H7 (cell line): ENCODE measurements at regions not wholly inside any gene's neighbourhood (a gene's known extent, or its start where the extent isn't known, plus 50 kb on each side); places are given as distances from the start of the nearest gene placed in this dataset.

Experiments used
- DNase-seq: peaks from one replicate; pipeline ENCODE4 v3.0.0; 2012
- H3K27me3 ChIP-seq: 2 replicates; pipeline ENCODE4 v1.6.0; 2011; ENCODE audit warnings: mild to moderate bottlenecking, low read length; ENCODE audit not compliant: control insufficient read depth, insufficient read depth
- H3K36me3 ChIP-seq: replicated peaks from 2 replicates; pipeline ENCODE4 v1.5.1; 2011; ENCODE audit warnings: low read length; ENCODE audit not compliant: control insufficient read depth, insufficient read depth
- H3K4me3 ChIP-seq: 2 replicates; pipeline ENCODE4 v1.5.1; 2011; ENCODE audit warnings: low read depth, mild to moderate bottlenecking, control low read depth, low read length, moderate library complexity; ENCODE audit not compliant: insufficient read depth

GRCh38 chr11:131279654-131280384 is 90.6 kb upstream of the NTM start:
- Histone ChIP-seq H3K27me3 (no peaks in the 10 kb centered on the region), H3K4me3 (no peak overlapping the region), H3K36me3 (0 out of 2 replicates have a peak, but pooled peaks cover 1% of the 10 kb centered on the region)
- DNase-seq = no peak

- 0 out of 2 replicates have a peak, but pooled peaks cover 1% of the 10 kb centered on the region for H3K36me3 ChIP-seq
- H3K27me3 ChIP-seq = no peaks in the 10 kb centered on the region
- H3K4me3 ChIP-seq = no peak overlapping the region
- no peak for DNase-seq
Measured at GRCh38 chr11:131281316-131281715, 89.1 kb upstream of the NTM start.

- no peaks in the 10 kb centered on the region for H3K27me3 ChIP-seq
- H3K4me3 ChIP-seq = no peak overlapping the region
- 0 out of 2 replicates have a peak, but pooled peaks cover 1% of the 10 kb centered on the region for H3K36me3 ChIP-seq
- no peak for DNase-seq
Measured at GRCh38 chr11:131284041-131284440, 86.4 kb upstream of the NTM start.

GRCh38 chr11:131288521-131289091 is 81.8 kb upstream of the NTM start:
- H3K27me3 ChIP-seq = no peaks in the 10 kb centered on the region
- no peak for DNase-seq

GRCh38 chr11:131290185-131290584 is 80.2 kb upstream of the NTM start:
- Histone ChIP-seq H3K36me3 (no peaks in the 10 kb centered on the region; the same call in 1 of the 2 replicates), H3K4me3 (no peak overlapping the region), H3K27me3 (no peaks in the 10 kb centered on the region)
- DNase-seq = no peak

More at GRCh38 chr11:131288521-131289091, 81.8 kb upstream of the NTM start:
- Histone ChIP-seq H3K36me3 (no peaks in the 10 kb centered on the region; the same call in 1 of the 2 replicates), H3K4me3 (no peak overlapping the region)

- no peaks in the 10 kb centered on the region for H3K27me3 ChIP-seq
Measured at GRCh38 chr11:131295986-131296385, 74.4 kb upstream of the NTM start.

GRCh38 chr11:131297441-131297840 is 73.0 kb upstream of the NTM start:
- peaks cover 2% of the 10 kb centered on the region for H3K36me3 ChIP-seq
- no peaks in the 10 kb centered on the region for H3K27me3 ChIP-seq
- DNase-seq = peak; percentile 18
- no peak overlapping the region for H3K4me3 ChIP-seq

More at GRCh38 chr11:131295986-131296385, 74.4 kb upstream of the NTM start:
- Histone ChIP-seq H3K4me3 (no peak overlapping the region), H3K36me3 (peaks cover 2% of the 10 kb centered on the region)
- DNase-seq = no peak

- Histone ChIP-seq H3K4me3 (no peak overlapping the region), H3K27me3 (no peaks in the 10 kb centered on the region), H3K36me3 (peaks cover 2% of the 10 kb centered on the region)
- DNase-seq = no peak
Measured at GRCh38 chr11:131299598-131300438, 70.6 kb upstream of the NTM start.

GRCh38 chr11:131300439-131300717 is 70.0 kb upstream of the NTM start:
- Histone ChIP-seq H3K27me3 (no peaks in the 10 kb centered on the region), H3K4me3 (no peak overlapping the region), H3K36me3 (peaks cover 2% of the 10 kb centered on the region)
- no peak for DNase-seq

GRCh38 chr11:131301306-131301705 is 69.1 kb upstream of the NTM start:
- peaks cover 2% of the 10 kb centered on the region for H3K36me3 ChIP-seq
- no peak for DNase-seq
- H3K4me3 ChIP-seq = no peak overlapping the region
- no peaks in the 10 kb centered on the region for H3K27me3 ChIP-seq

DNA sequence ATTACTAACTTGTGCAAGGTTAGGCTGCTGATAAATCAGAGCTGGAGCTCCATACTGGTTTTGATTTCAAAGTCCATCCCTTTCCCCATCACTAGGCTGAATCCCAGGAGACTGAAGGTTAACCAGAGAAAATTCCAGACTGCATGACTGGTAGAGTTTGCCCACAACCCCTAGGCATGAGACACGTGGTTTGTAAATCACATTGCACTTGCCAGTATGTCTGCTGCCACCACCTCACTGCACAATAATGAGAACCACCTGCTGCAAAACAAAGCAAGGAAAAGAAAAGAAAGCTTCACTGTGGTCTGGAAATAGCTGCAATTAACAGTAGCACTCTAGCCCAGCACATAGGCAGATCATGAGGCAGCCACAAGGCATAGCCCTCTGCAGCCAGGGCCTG is 67.6 kb upstream of the NTM start:
- H3K27me3 ChIP-seq = no peaks in the 10 kb centered on the region
- no peak overlapping the region for H3K4me3 ChIP-seq
- no peak for DNase-seq
- H3K36me3 ChIP-seq = peaks cover 2% of the 10 kb centered on the region

DNA sequence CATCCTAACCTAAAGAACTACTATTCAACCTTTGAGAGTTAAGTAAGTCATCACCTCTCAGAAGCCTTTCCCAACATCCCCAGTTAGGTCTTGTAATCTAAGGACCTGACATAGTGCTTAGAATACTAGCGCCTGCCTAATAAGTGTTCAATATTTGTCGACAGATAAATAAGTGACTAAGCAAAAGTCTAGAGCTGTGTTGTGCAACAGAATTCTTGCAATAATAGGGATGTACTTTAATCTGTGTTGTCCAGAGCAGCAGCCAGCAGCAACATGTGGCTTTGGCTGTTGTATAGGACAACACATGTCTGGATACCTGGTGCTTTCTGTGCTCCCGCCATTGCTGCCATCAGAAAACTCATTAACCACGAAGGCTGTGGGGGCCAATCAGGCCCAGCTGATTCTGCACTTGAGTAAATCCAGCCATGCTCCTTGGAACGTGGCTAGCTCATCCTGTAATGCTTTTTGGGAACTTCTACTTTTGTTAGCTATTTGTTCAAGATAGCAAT is 66.8 kb upstream of the NTM start:
- no peak for DNase-seq
- no peaks in the 10 kb centered on the region for H3K27me3 ChIP-seq
- H3K36me3 ChIP-seq = peaks cover 2% of the 10 kb centered on the region
- H3K4me3 ChIP-seq = no peak overlapping the region

DNA sequence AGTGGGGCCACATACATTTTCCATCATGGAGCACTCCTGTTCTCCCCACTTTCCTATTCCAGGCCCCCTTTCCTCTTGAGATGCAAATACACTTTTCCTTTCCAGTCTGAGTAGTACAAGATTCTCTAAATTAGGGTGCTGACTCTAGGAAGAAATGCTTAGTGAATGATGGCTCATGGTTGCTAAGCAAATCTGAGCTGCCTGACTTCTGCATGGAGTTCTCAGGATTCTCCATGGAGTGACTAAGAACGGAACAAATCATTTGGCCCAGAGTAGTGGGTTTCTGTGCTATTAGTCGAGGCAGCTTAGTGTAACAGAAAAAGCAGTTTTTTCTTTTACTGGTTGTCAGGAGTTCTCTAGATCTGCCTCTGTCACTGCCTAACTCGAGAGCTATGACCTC is 65.4 kb upstream of the NTM start:
- no peak for DNase-seq
- Histone ChIP-seq H3K27me3 (no peaks in the 10 kb centered on the region), H3K4me3 (no peak overlapping the region), H3K36me3 (peaks cover 2% of the 10 kb centered on the region)

- no peaks in the 10 kb centered on the region; the same call in 1 of the 2 replicates for H3K36me3 ChIP-seq
- DNase-seq = no peak
- no peak overlapping the region for H3K4me3 ChIP-seq
- no peaks in the 10 kb centered on the region for H3K27me3 ChIP-seq
Measured at GRCh38 chr11:131307506-131307905, 62.9 kb upstream of the NTM start.

GRCh38 chr11:131309776-131310175 is 60.6 kb upstream of the NTM start:
- DNase-seq = no peak
- no peaks in the 10 kb centered on the region; the same call in 1 of the 2 replicates for H3K36me3 ChIP-seq
- no peak overlapping the region for H3K4me3 ChIP-seq
- no peaks in the 10 kb centered on the region for H3K27me3 ChIP-seq
